ENCODE measurements at regions not wholly inside any gene's neighbourhood (a gene's known extent, or its start where the extent isn't known, plus 50 kb on each side); places are given as distances from the start of the nearest gene placed in this dataset.

- CTCF ChIA-PET (ENCODE audit: low intra/inter-chr PET ratio) = no interaction called here
- no peaks in the 10 kb centered on the region for H3K4me1 ChIP-seq (replicated peaks in 1 of 2; ENCODE audit: control insufficient read depth in 2 of 2, insufficient read depth in 2 of 2, low read length in 2 of 2)
- no peak overlapping the region for H3K4me3 ChIP-seq
- H3K27me3 ChIP-seq (ENCODE audit: control insufficient read depth in 2 of 2, insufficient read depth in 2 of 2, low read length in 2 of 2) = peaks cover 0 to 4% of the 10 kb centered on the region in 2 experiments; a peak in 1 of 5 replicates
- no peak overlapping the region for H2AFZ ChIP-seq (ENCODE audit: low read depth, low read length)
- POLR2A ChIA-PET = interaction anchor here (0.8 kb wide), 1 partner anchor 13 kb away, joined by 3 read pairs; no protein-coding TSS in a partner anchor
- TF ChIP-seq CTCFL (IDR thresholded peaks at IDR 0.05; ENCODE audit: borderline replicate concordance, insufficient read depth, low read depth, low read length, poor library complexity, severe bottlenecking) = peak; percentile 41
- no peak for TF ChIP-seq KAT8 (IDR thresholded peaks at IDR 0.05; ENCODE audit: low read depth)
- TF ChIP-seq CTCF (IDR thresholded peaks at IDR 0.05 in 2 of 3, conservative IDR thresholded peaks at IDR 0.05 in 1 of 3; ENCODE audit: insufficient read depth in 2 of 3, low read depth in 1 of 3, low read length in 3 of 3) = peak in 1 of 3 experiments; percentile 38; a peak in 1 of 6 replicates
- no peak for TF ChIP-seq SIX5 (IDR thresholded peaks at IDR 0.05; ENCODE audit: borderline replicate concordance in 1 of 2, insufficient read depth in 1 of 2, low read depth in 1 of 2, low read length in 2 of 2)
- no peak for TF ChIP-seq ZZZ3 (IDR thresholded peaks at IDR 0.05)
- no peak for TF ChIP-seq THRB (CRISPR knock-in tag; conservative IDR thresholded peaks at IDR 0.05)
- H4K20me1 ChIP-seq (replicated peaks; ENCODE audit: control insufficient read depth, insufficient read depth, low read length) = no peaks in the 10 kb centered on the region
- intact Hi-C loops (cut with micrococcal nuclease) (no loop called here), in situ Hi-C loops (cut with MboI) (no loop called here)
- no peaks in the 10 kb centered on the region for H3K9me3 ChIP-seq (replicated peaks; ENCODE audit: control insufficient read depth, insufficient read depth, low read depth, low read length)
- H3K36me3 ChIP-seq (ENCODE audit: control insufficient read depth, insufficient read depth, low read length) = no peaks in the 10 kb centered on the region
- ATAC-seq = peak; percentile 49; the same call in 1 of the 3 replicates
- no peak overlapping the region for H3K4me2 ChIP-seq (ENCODE audit: insufficient read depth, low read length)
- no peak overlapping the region for H3K9ac ChIP-seq (ENCODE audit: insufficient read depth in 1 of 2, low read depth in 2 of 2, low read length in 2 of 2)
- DNase-seq (ENCODE audit: extremely low read depth in 1 of 4, low spot score in 3 of 4) = peak in 3 of 4 experiments; percentile 10 to 20 (median 14)
- no peaks in the 10 kb centered on the region for H3K79me2 ChIP-seq (ENCODE audit: control insufficient read depth, insufficient read depth, low read length)
- no peaks in the 10 kb centered on the region for H3K9me1 ChIP-seq (ENCODE audit: control insufficient read depth, insufficient read depth, low read length)
- no peak for FAIRE-seq
- no peak overlapping the region for H3K27ac ChIP-seq (ENCODE audit: extremely low read depth, low read depth, low read length)
- no TSS peak for BruUV-seq (replicated peaks)
- 0% methylated on average over 5 of the region's 5 CpGs for WGBS (ENCODE audit: insufficient coverage, low coverage, missing lambda C conversion rate)
Observed at GRCh38 chr6:85118233-85118632, 331.6 kb upstream of the NT5E start.

Data from K562 (cell line).